Gastrocnemius medialis (tissue), 4 donors: ENCODE measurements at regions not wholly inside any gene's neighbourhood (a gene's known extent, or its start where the extent isn't known, plus 50 kb on each side); places are given as distances from the start of the nearest gene placed in this dataset.

Source experiments
- ATAC-seq, 2 donors: fragments of 150-250 bp; one replicate each; pipeline ENCODE4 v1.9.1; 2016
- DNase-seq, 2 donors: peaks; one replicate each; pipeline ENCODE4 v3.0.0-alpha.2; 2019
- H3K27ac ChIP-seq, 4 donors: fragments of 200-600 bp; sonication (generic); 1 replicate in 1 of 4; 2 replicates in 3 of 4; pipeline ENCODE4 v1.5.1; 2016 to 2018; ENCODE audit warnings: mild to moderate bottlenecking in 2 of 4, moderate library complexity in 1 of 4
- H3K27me3 ChIP-seq, 3 donors: fragments of 200-600 bp; sonication (generic) in 2 of 3; 1 replicate in 1 of 3; 2 replicates in 2 of 3; pipeline versions ENCODE4 v1.5.1 to v1.6.0; 2016 to 2019; ENCODE audit warnings: mild to moderate bottlenecking in 1 of 3, moderate library complexity in 1 of 3
- H3K36me3 ChIP-seq, 2 donors: fragments of 200-600 bp; sonication (generic) in 1 of 2; one replicate each; pipeline ENCODE4 v1.5.1; 2017 to 2018
- H3K4me1 ChIP-seq, 2 donors: fragments of 200-600 bp; sonication (generic) in 1 of 2; one replicate each; pipeline ENCODE4 v1.5.1; 2016 to 2017; ENCODE audit warnings: mild to moderate bottlenecking in 2 of 2
- H3K4me3 ChIP-seq, 4 donors: fragments of 200-600 bp; sonication (generic) in 3 of 4; 1 replicate in 1 of 4; 2 replicates in 3 of 4; pipeline ENCODE4 v1.5.1; 2016 to 2019; ENCODE audit warnings: mild to moderate bottlenecking in 2 of 4
- H3K9me3 ChIP-seq, 3 donors: fragments of 200-600 bp; sonication (generic) in 2 of 3; 1 replicate in 1 of 3; 2 replicates in 2 of 3; pipeline ENCODE4 v1.5.1; 2016 to 2019
- POLR2A ChIP-seq, 2 donors: fragments of 450-650 bp; IDR thresholded peaks; one replicate each; pipeline ENCODE4 v1.6.1; 2017; ENCODE audit warnings: antibody characterized with exemption in 2 of 2, mild to moderate bottlenecking in 2 of 2, moderate library complexity in 2 of 2
- in situ Hi-C, 4 donors: fragments of 200-750 bp; cut with MboI; loops; one replicate each; pipeline versions ENCODE4 v1.15.0 to v1.8.0; 2017; ENCODE audit warnings: low sequenced_read_pairs in 4 of 4
- intact Hi-C: fragments of 100-400 bp; cut with DNase I; formaldehyde crosslinking; loops from one replicate; pipeline ENCODE4 v1.15.1; 2023; ENCODE audit warnings: low total_unique reads
- TF ChIP-seq, protein P1 (sequence below), 5 experiments: fragments of 450-650 bp in 3 of 5; fragments of 200-600 bp in 2 of 5; sonication (generic) in 2 of 5; IDR thresholded peaks in 4 of 5; conservative IDR thresholded peaks in 1 of 5; 1 replicate in 4 of 5; 2 replicates in 1 of 5; pipeline ENCODE4 v1.5.1; 2016 to 2019; ENCODE audit warnings: antibody characterized with exemption in 5 of 5, mild to moderate bottlenecking in 3 of 5, moderate library complexity in 3 of 5

DNA sequence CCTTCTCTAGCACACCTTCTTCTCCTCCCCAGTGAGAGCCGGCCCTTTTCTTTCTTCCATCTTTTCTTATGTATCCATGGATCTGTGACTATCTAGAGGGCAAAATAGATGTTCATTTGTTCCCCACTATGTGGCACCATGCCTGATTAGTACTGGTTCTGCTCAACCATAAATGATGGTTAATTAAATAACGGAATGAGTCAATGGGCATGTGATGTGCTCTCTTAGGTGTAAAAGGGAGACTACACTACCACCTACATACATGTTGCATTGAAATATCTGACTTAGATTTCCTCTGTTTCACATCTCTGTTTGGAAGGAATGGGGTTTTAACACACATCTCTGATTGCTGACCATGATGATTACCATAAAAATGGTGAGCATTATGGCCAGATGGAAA, 116.5 kb downstream of the BTG1 start:
- in situ Hi-C loops: no loop called here
- Histone ChIP-seq H3K9me3 (no peaks in the 10 kb centered on the region), H3K27me3 (no peaks in the 10 kb centered on the region), H3K27ac (peak overlapping the region in 1 of 4 donors; percentile 75), H3K4me3 (no peak overlapping the region), H3K36me3 (no peaks in the 10 kb centered on the region), H3K4me1 (peaks cover 0 to 14% of the 10 kb centered on the region in 2 donors)
- TF ChIP-seq POLR2A (IDR thresholded peaks at IDR 0.05): no peak
- DNase-seq (no peak), ATAC-seq (no peak)
- intact Hi-C loops: no loop called here

DNA sequence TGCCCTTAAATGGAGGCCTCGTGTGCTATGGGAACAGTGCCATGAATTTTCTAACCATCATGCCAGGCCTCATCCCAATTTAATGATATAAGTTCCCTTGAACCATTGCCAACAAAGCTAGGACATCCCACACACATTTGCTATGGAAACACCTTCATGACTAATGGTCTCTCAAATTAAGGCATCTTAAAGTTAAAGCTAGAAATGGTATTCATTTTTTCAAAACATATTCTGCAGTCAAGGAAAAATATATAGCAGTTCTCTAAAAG, 117.3 kb downstream of the BTG1 start:
- H3K4me3 ChIP-seq: no peak overlapping the region
- no peak for DNase-seq
- H3K36me3 ChIP-seq: no peaks in the 10 kb centered on the region
- peaks cover 0 to 14% of the 10 kb centered on the region in 2 donors for H3K4me1 ChIP-seq
- no peak for ATAC-seq
- no peaks in the 10 kb centered on the region for H3K27me3 ChIP-seq
- intact Hi-C loops (no loop called here), in situ Hi-C loops (no loop called here)
- no peak overlapping the region for H3K27ac ChIP-seq
- no peak for TF ChIP-seq POLR2A (IDR thresholded peaks at IDR 0.05)
- TF ChIP-seq, protein P1, sequence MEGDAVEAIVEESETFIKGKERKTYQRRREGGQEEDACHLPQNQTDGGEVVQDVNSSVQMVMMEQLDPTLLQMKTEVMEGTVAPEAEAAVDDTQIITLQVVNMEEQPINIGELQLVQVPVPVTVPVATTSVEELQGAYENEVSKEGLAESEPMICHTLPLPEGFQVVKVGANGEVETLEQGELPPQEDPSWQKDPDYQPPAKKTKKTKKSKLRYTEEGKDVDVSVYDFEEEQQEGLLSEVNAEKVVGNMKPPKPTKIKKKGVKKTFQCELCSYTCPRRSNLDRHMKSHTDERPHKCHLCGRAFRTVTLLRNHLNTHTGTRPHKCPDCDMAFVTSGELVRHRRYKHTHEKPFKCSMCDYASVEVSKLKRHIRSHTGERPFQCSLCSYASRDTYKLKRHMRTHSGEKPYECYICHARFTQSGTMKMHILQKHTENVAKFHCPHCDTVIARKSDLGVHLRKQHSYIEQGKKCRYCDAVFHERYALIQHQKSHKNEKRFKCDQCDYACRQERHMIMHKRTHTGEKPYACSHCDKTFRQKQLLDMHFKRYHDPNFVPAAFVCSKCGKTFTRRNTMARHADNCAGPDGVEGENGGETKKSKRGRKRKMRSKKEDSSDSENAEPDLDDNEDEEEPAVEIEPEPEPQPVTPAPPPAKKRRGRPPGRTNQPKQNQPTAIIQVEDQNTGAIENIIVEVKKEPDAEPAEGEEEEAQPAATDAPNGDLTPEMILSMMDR (IDR thresholded peaks at IDR 0.05 in 4 of 5, conservative IDR thresholded peaks at IDR 0.05 in 1 of 5): no peak
- H3K9me3 ChIP-seq: no peaks in the 10 kb centered on the region

DNA sequence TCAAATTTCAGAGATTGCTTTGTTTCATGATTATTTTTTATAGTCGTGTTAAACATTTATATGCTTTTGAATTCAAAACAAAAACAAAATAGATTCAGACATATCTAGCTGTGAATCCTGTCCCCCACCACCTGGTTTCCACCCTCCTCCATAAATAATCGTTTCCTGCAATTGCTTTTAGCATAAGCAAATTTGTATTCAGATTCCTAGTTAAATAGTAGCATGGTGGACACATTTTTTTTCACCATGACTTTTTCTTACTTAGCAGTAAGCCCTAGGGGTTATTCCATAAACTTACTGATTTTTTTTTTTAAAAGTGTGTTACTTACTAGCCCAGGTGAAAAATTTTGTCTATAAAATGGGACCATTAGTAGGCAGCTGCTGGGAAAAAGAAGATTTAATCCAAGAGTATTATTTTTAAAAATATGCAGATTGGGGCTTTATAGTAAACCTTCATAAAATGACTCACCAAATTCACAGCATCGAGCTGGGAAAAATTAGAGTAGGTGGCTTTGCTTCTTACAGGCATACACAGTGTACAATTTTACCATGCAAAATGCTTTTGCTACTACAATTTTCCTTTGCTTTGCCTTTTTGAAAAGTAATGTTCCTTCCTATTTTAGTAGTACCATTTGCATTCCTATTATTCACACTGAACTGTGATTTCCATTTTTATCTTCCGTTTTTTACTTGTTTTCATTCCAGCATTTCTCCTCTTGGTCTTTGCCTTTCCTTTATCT, 117.8 kb downstream of the BTG1 start:
- intact Hi-C loops: no loop called here
- peaks cover 0 to 14% of the 10 kb centered on the region in 2 donors for H3K4me1 ChIP-seq
- TF ChIP-seq, protein P1 (IDR thresholded peaks at IDR 0.05 in 4 of 5, conservative IDR thresholded peaks at IDR 0.05 in 1 of 5): no peak
- TF ChIP-seq POLR2A (IDR thresholded peaks at IDR 0.05): no peak
- no peak for DNase-seq
- H3K27me3 ChIP-seq: no peaks in the 10 kb centered on the region
- in situ Hi-C loops: no loop called here
- no peaks in the 10 kb centered on the region for H3K9me3 ChIP-seq
- no peak overlapping the region for H3K4me3 ChIP-seq
- no peaks in the 10 kb centered on the region for H3K36me3 ChIP-seq
- ATAC-seq: no peak
- H3K27ac ChIP-seq: no peak overlapping the region

DNA sequence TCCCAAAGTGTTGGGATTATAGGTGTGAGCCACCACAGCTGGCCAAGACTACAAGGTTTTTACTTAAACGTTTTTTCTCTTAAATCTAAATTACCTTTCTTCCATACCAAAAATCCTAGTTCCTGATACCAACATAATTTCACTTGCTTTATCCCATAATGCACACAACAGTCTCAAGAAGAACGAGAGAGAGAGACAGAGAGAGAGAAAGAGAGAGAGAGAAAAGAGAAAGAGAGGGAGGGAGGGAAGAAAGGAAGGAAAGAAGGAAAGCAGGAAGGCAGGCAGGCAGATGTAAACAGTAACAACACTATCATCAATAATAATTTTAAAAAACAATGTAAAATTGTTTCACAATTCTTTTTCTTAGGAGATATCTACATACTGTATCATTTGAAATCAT, 118.4 kb downstream of the BTG1 start:
- H3K4me1 ChIP-seq: peaks cover 0 to 9% of the 10 kb centered on the region in 2 donors
- intact Hi-C loops (no loop called here), in situ Hi-C loops (no loop called here)
- H3K4me3 ChIP-seq: no peak overlapping the region
- DNase-seq (no peak), ATAC-seq (no peak)
- H3K27me3 ChIP-seq: no peaks in the 10 kb centered on the region
- no peak overlapping the region for H3K27ac ChIP-seq
- no peaks in the 10 kb centered on the region for H3K36me3 ChIP-seq
- no peak for TF ChIP-seq POLR2A (IDR thresholded peaks at IDR 0.05)
- TF ChIP-seq, protein P1 (IDR thresholded peaks at IDR 0.05 in 4 of 5, conservative IDR thresholded peaks at IDR 0.05 in 1 of 5): no peak
- H3K9me3 ChIP-seq: no peaks in the 10 kb centered on the region

DNA sequence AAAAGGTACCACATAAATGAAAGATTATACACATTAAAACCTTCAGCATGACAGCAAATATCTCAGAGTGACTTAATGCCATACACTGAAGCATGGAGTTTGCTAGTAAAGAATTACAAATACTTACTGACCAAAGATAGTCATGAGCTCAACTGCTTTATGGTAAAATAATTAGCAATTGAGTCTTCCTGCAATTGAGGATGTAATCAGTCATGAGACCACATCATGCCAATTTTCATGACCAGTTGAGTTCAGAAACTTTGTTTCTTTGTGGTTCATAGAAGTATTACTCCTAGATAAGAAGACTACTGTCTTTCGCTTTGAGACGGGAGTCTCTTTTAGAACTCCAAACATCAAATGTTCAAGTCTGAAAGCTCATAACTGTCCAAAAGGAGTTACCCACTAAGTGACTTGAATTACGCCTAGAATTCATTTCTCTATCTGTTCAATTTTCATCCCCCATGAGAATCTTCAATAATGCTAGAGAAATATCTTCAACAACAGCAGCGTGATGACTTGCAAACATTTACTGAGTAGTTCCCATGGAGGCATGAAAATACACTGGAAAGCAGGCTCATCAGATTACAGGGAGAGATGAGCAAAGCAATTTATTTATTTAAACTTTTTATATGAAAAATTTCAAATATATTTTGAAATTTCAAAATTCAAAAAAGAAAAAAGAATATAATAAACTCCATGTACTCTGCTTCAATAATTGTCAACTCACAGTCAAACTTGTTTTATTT, 120.0 kb downstream of the BTG1 start:
- intact Hi-C loops: no loop called here
- ATAC-seq: peak in 1 of 2 donors; percentile 33

More for the DNA sequence above, 120.0 kb downstream of the BTG1 start:
- no peaks in the 10 kb centered on the region for H3K27me3 ChIP-seq
- in situ Hi-C loops: no loop called here
- H3K36me3 ChIP-seq: no peaks in the 10 kb centered on the region
- H3K4me1 ChIP-seq: peaks cover 0 to 9% of the 10 kb centered on the region in 2 donors
- no peak overlapping the region for H3K4me3 ChIP-seq
- H3K27ac ChIP-seq: peak overlapping the region in 2 of 4 donors; percentile 26 to 29
- no peak for DNase-seq
- TF ChIP-seq, protein P1 (IDR thresholded peaks at IDR 0.05 in 4 of 5, conservative IDR thresholded peaks at IDR 0.05 in 1 of 5): no peak
- TF ChIP-seq POLR2A (IDR thresholded peaks at IDR 0.05): no peak
- no peaks in the 10 kb centered on the region for H3K9me3 ChIP-seq
